GM10266 (cell line): ENCODE measurements at regions not wholly inside any gene's neighbourhood (a gene's known extent, or its start where the extent isn't known, plus 50 kb on each side); places are given as distances from the start of the nearest gene placed in this dataset.

ENCODE experiments used
- DNase-seq: peaks from one replicate; pipeline ENCODE4 v3.0.0; 2012; ENCODE audit errors: extremely low spot score
- CTCF ChIP-seq: IDR thresholded peaks from 2 replicates; pipeline ENCODE4 v1.5.1; 2012; ENCODE audit warnings: mild to moderate bottlenecking, low read depth; ENCODE audit not compliant: control insufficient read depth, insufficient read depth; ENCODE audit errors: missing control alignments

DNA sequence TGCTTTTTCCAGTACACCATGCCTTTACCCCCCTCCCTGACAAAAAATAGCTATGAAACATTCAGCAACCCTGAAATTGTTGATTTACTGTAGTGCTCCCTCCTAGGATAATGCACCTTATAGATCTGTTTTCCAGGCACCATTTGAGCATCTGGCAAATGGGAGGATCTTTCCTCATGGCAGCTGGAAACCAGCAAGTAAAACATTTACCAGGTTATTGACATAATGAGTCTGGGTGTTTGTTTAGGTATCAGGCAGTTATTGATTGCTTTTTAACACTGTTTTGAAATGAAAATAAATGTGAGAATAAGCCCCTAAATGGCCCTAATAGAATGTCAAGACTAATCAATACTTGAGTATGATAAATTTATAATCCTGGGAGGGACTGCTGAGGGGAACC, 57.3 kb upstream of the KLF4 start:
- no peak for DNase-seq
- no peak for TF ChIP-seq CTCF

- no peak for TF ChIP-seq CTCF
- no peak for DNase-seq
Measured at GRCh38 chr9:107545036-107545435, 55.5 kb upstream of the KLF4 start.

GRCh38 chr9:107542411-107543157, 53.0 kb upstream of the KLF4 start:
- TF ChIP-seq CTCF = no peak
- no peak for DNase-seq

GRCh38 chr9:107541523-107541922, 52.0 kb upstream of the KLF4 start:
- no peak for TF ChIP-seq CTCF
- peak; percentile 55 for DNase-seq

DNA sequence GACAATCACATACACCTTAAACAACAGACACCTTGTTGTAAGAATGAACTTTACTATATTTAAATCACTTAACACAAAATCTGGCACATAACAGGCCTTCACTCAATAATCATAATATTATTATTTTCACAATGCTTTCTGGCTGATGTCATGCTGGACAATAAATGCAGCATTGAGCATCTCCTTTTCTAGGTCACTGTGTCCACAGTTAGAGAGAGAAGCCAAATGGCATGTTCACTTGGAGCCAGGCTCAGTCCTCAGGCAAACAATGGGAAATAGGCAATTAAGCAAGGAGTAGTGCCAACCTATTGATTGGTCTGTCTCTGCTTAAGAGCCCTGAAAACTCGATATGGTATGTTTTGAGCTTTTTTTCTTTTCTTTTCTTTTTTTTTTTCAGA, 50.6 kb upstream of the KLF4 start:
- TF ChIP-seq CTCF = no peak
- no peak for DNase-seq

DNA sequence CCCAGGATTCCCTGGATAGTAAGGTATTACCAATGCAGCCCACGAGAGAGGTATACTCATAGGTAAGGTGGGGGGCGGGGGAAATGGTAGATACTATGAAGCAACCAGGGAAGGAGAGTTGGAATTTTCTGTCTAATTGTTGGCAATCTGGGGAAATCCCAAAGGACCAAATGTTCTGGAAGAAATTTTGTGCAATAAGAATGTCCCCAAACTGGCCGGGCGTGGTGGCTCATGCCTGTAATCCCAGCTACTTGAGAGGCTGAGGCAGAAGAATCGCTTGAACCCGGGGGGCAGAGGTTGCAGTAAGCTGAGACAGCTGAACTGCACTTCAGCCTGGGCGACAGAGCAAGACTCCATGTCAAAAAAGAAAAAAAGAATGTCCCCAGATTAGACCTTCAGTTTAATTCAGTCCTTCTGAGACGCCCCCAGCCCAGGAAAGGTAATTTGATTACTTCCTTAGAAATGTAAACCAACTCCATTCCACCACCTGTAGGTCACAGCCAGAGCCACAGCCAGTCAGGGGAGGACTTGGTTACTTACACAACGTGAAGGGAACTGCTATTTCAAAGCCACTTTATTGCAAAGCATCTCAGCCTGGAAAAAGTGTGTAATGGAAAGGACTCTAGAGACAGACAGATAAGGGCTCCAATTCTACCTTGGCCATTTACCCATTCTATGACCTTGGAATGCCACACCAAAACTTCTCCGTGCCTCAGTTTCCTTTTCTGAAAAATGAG, 50.0 kb upstream of the KLF4 start:
- DNase-seq = no peak
- no peak for TF ChIP-seq CTCF
